ENCODE measurements at regions not wholly inside any gene's neighbourhood (a gene's known extent, or its start where the extent isn't known, plus 50 kb on each side); places are given as distances from the start of the nearest gene placed in this dataset.

DNA sequence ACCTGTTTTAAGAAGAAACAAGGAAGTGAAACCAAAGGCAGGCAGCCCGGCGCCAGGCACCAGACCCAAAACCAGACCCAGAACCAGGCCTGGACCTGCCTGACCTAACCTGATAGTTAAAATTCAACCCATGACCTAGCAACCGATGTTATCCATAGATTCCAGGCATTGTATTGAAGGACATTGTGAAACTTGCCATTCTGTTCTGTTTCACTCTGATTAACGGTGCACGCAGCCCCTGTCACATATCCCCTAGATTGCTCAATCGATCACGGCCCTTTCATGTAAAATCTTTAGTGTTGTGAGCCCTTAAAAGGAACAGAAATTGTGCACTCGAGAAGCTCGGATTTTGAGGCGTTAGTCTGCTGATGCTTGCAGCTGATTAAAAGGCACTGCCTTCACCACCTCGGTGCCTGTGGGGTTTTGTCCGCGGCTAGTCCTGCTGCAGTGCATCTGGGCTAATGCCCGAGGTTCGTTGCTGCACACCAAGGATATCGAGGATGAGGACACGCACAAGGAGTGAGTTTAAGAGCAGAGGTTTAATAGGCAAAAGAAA is 262.5 kb upstream of the TMEM132C start:
- Histone ChIP-seq H3K79me2 (ENCODE audit: control insufficient read depth in 1 of 2, insufficient read depth in 2 of 2, low read length in 2 of 2) (no peaks in the 10 kb centered on the region), H3K9ac (replicated peaks in 1 of 4; ENCODE audit: extremely low read depth in 1 of 4, low read depth in 3 of 4, low read length in 3 of 4) (no peak overlapping the region), H3K27ac (ENCODE audit: low read depth, low read length) (no peak overlapping the region), H3K56ac (replicated peaks; ENCODE audit: insufficient read length, low read depth, low read length) (no peak overlapping the region), H3K9me3 (ENCODE audit: insufficient read depth in 2 of 2, low read depth in 1 of 2, low read length in 1 of 2) (no peaks in the 10 kb centered on the region), H2BK120ac (replicated peaks; ENCODE audit: low read depth, low read length) (no peak overlapping the region), H4K20me1 (replicated peaks in 1 of 2; ENCODE audit: control insufficient read depth in 1 of 2, insufficient read depth in 2 of 2, low read length in 2 of 2) (no peaks in the 10 kb centered on the region), H3K79me1 (ENCODE audit: low read depth, low read length) (no peaks in the 10 kb centered on the region), H3K36me3 (ENCODE audit: control insufficient read depth in 2 of 4, insufficient read depth in 4 of 4, low read length in 3 of 4) (no peaks in the 10 kb centered on the region), H3K14ac (ENCODE audit: insufficient read length) (no peak overlapping the region), H3K23me2 (ENCODE audit: low read depth, low read length) (no peaks in the 10 kb centered on the region), H3K18ac (ENCODE audit: extremely low read depth, low read length) (no peak overlapping the region), H3K23ac (ENCODE audit: insufficient read length) (no peak overlapping the region), H2BK12ac (ENCODE audit: low read depth, low read length) (no peak overlapping the region), H4K91ac (replicated peaks; ENCODE audit: insufficient read length, low read length) (no peak overlapping the region), H3K4me3 (ENCODE audit: extremely low read depth in 1 of 4, insufficient read depth in 2 of 4, low read depth in 3 of 4, low read length in 4 of 4) (no peak overlapping the region), H2AK5ac (ENCODE audit: low read depth, low read length) (no peak overlapping the region), H2BK5ac (ENCODE audit: low read depth, low read length) (no peak overlapping the region), H2BK20ac (ENCODE audit: low read length) (no peak overlapping the region), H2AFZ (ENCODE audit: low read length) (no peak overlapping the region; the same call in 1 of the 2 replicates), H4K5ac (ENCODE audit: insufficient read length, low read depth, low read length) (no peak overlapping the region), H3K4ac (replicated peaks; ENCODE audit: insufficient read length, low read depth, low read length) (no peak overlapping the region), H3K4me2 (ENCODE audit: insufficient read depth in 1 of 2, low read depth in 2 of 2, low read length in 2 of 2) (no peak overlapping the region), H4K8ac (ENCODE audit: extremely low read depth, insufficient read depth, low read length) (no peak overlapping the region), H2BK15ac (ENCODE audit: low read length) (no peak overlapping the region), H3K4me1 (replicated peaks in 1 of 4; ENCODE audit: control insufficient read depth in 3 of 4, insufficient read depth in 4 of 4, low read length in 3 of 4) (no peaks in the 10 kb centered on the region), H3K27me3 (replicated peaks in 1 of 4; ENCODE audit: control insufficient read depth in 3 of 4, extremely low read depth in 1 of 4, insufficient read depth in 3 of 4, low read length in 3 of 4) (no peaks in the 10 kb centered on the region)
- DNase-seq (ENCODE audit: low read depth in 1 of 2, low spot score in 2 of 2) (no peak), FAIRE-seq (no peak)
- POLR2A ChIA-PET (ENCODE audit: partially characterized antibody) = no interaction called here
- CTCF ChIA-PET (ENCODE audit: partially characterized antibody) = no interaction called here
- 93% methylated on average over 17 of the region's 17 CpGs; no CpG with 5 or more reads in 1 of the 2 experiments for WGBS, 2 experiments (ENCODE audit: extremely low coverage in 1 of 2, insufficient coverage in 1 of 2, insufficient read length in 1 of 2, insufficient replicate concordance in 2 of 2, low coverage in 1 of 2, low lambda C conversion rate in 2 of 2, missing lambda C conversion rate in 1 of 2)
- TF ChIP-seq SIN3A (conservative IDR thresholded peaks at IDR 0.05 in 1 of 2, IDR thresholded peaks at IDR 0.05 in 1 of 2; ENCODE audit: low read depth in 1 of 2, low read length in 2 of 2) (no peak), RXRA (IDR thresholded peaks at IDR 0.05; ENCODE audit: insufficient read depth, low read depth, low read length) (no peak), SP1 (IDR thresholded peaks at IDR 0.05; ENCODE audit: low read depth, low read length) (no peak), BACH1 (IDR thresholded peaks at IDR 0.05; ENCODE audit: low read length) (no peak), HDAC2 (IDR thresholded peaks at IDR 0.05; ENCODE audit: borderline replicate concordance in 1 of 2, low read depth in 2 of 2, low read length in 2 of 2) (no peak), SP2 (IDR thresholded peaks at IDR 0.05; ENCODE audit: low read length) (no peak)
- TF ChIP-seq, protein P1, sequence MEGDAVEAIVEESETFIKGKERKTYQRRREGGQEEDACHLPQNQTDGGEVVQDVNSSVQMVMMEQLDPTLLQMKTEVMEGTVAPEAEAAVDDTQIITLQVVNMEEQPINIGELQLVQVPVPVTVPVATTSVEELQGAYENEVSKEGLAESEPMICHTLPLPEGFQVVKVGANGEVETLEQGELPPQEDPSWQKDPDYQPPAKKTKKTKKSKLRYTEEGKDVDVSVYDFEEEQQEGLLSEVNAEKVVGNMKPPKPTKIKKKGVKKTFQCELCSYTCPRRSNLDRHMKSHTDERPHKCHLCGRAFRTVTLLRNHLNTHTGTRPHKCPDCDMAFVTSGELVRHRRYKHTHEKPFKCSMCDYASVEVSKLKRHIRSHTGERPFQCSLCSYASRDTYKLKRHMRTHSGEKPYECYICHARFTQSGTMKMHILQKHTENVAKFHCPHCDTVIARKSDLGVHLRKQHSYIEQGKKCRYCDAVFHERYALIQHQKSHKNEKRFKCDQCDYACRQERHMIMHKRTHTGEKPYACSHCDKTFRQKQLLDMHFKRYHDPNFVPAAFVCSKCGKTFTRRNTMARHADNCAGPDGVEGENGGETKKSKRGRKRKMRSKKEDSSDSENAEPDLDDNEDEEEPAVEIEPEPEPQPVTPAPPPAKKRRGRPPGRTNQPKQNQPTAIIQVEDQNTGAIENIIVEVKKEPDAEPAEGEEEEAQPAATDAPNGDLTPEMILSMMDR (IDR thresholded peaks at IDR 0.05; ENCODE audit: control extremely low read depth in 1 of 3, insufficient read depth in 1 of 3, low read depth in 1 of 3, low read length in 3 of 3) = no peak
